Glomerular visceral epithelial cell (primary cell): ENCODE measurements at regions not wholly inside any gene's neighbourhood (a gene's known extent, or its start where the extent isn't known, plus 50 kb on each side); places are given as distances from the start of the nearest gene placed in this dataset.
"Not testable (repeated sequence)": the region's sequence is repeated elsewhere in the genome, so short reads cannot be mapped to it uniquely, and the experiment has no call there.

Experiments used
- DNase-seq: peaks from one replicate; pipeline ENCODE4 v3.0.0-alpha.2; 2016; ENCODE audit errors: extremely low spot score

DNA sequence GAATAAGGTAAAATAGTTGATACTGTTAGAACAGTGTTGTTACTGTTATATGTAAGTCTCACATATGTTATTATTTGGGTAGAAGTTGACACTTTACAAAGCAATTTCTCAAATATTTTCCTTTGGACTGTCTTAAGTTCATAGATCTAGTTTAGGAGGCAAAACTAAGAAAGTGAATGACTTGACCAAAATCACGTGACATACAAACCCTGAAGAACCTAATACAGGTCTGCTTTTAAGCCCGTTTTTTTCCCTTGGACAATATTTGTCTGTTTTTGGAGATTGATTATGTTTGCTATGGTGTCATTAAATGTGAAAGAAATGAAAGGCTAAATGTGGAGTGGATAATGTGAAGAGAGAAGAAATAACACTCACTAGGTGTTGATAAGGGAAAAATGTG lies 644.9 kb upstream of the PITX2 start:
- DNase-seq = no peak

DNA sequence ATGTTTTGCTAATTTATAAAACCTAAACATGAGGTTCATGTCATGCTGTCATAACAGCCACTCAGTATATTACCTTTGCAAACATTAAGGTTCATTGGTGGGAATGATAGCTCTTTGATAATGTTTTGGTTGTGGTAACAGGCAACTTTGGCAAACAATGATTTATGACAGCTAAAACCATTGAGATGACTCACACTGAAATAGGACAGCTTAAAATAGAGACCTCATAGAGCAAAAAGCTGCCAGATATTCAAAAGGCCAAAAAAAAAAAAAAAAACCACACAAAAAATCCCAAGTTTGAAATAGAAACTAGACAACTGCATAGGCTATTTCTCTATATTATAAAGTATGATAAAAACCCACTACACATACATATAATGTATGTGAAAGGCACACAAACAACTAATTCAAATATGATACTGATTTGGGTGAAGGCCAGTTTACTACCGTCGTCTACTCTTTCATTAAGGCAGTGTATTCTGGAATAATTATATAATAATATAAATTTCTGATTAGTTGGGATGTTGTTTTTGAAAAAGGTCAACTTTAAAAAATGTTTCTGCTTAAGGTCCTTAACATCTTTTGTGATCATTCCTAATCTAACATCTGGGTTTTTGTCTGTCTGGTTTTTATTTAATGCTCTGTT lies 646.0 kb upstream of the PITX2 start:
- DNase-seq = peak; percentile 55

DNA sequence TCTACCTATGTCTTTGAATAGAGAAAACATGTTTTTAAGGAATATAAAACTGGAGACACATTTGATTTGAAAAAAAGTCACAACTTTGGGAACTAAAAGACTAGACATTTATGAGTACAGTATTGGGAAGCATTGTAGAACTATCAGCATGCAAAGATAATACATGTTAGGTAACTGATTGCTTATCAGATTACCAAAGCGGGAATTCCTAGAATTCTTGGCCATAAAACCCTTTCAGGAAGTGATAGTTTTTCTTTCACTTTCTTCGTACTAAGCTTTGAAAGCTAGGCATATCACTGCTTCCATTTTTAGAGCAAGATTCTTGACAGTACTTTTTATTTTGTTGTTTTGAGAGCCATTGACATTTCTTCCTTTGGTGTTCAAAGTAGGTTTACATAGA lies 646.6 kb upstream of the PITX2 start:
- peak; percentile 20 for DNase-seq

DNA sequence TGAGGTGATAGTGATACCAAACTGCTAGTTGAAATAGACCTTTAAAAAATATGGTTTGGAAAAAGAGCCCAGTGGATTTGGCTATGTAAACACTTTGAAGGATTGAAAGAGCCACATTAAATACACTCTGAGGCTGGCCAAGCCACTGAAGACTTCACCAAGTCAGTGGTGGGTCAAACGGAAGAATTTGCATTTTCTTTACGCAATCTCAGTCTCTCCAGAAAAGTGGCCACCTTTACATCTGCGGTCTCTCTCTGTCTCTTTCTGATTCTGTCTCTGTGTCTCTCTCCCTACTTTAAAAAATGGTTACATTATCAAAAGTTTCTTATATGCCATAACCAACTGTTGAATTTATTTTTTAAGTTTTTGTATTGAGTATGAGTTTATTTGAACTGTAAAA lies 651.2 kb upstream of the PITX2 start:
- no peak for DNase-seq

DNA sequence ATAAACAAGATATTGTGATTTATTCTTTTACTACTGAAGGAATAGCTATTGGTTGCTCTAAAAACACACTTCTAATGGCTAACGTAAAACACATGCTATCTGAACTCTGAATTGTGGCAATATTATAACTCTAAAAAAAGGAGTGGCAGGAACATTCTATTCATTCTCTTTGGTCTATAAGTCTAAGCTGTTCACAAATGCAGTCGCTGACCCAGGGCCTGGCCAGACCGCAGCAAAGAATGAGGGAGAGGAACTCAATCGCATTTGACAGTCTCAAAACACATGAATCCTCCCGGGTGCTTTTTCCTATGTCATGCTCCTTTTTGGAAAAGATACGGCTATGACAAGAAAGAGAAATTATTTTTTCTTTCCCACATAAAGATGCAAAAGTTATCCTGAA lies 651.6 kb upstream of the PITX2 start:
- no peak for DNase-seq

DNA sequence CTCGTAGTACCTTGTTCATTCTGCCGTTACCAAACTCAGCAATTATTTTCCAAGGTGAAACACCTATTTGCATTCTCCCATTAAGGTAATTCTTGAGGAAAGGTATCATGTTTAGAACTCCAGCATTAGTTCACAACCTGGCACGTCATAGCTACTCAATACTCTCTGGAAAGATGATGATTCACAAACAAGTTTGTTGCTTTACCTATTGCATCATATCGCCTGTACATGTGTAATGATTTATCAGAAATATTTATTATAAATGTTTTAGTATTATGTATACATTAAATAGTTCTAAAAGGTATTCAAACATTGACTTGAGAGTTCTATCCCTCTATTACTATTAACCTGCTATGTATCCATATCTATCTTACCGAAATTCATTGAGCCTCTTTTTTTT lies 658.3 kb upstream of the PITX2 start:
- no peak for DNase-seq

DNA sequence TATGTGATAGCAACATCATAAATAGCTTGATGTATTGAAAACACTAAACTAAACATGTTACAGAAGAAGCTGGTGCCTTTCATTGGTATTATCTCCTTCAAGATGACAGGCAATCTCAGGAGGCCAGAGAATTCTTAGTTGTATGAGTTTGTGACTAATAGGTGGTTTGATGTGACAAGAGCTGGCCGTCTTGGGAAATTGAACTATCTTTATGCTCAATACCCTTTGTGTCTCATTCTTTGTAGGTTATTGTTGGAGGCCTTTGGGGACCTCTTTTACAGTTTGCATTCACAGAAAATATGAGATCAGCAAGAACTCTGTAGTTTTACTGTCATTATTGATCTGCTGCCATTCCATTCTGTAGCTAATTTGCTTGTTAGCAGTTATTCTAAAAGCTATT lies 659.2 kb upstream of the PITX2 start:
- no peak for DNase-seq

DNA sequence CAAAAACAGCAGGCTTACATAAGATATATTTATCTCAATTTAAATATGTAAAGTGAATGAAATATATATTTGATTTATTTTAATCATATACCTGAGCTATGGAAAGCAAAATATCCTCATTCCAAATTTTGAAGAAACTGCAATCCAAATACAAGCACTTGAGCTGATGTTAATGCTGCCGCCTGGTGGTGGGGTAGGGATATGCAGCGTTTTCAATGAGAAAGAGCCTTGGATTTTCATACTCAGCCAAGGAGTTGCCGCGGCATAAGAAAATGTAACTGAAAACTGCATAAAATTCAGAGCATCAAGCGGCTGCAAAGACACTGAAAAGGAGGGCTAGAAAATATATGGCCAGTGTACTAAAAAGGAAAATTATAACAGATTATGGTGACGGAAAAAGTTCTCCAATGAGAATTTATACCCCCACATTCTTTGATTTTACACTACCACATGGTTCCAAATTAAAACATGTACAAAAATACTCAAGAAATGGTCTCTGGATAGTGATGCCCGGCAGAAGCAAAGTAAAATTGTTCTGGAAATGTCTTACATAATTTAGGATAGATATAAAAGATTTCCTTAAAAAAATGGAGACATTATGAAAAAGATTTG lies 660.3 kb upstream of the PITX2 start:
- peak; percentile 70 for DNase-seq

DNA sequence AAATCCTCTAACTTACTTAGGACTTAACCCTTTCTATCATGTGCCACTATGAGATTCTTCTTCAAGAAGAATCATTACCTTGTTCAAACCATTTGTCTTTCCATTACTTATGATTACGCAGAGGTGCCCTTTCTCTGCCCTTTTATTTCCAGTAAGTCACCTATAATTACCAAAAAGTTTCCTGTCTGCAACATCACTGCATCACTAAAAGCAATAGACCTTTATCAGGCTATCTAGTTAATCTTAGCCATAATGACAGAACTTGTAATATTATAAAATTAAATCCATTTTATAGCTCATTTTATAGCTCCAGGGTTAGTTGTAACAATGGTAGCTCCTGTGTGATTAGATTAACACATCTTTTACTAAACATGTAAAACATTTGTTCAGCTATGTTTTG lies 673.6 kb upstream of the PITX2 start:
- no peak for DNase-seq

DNA sequence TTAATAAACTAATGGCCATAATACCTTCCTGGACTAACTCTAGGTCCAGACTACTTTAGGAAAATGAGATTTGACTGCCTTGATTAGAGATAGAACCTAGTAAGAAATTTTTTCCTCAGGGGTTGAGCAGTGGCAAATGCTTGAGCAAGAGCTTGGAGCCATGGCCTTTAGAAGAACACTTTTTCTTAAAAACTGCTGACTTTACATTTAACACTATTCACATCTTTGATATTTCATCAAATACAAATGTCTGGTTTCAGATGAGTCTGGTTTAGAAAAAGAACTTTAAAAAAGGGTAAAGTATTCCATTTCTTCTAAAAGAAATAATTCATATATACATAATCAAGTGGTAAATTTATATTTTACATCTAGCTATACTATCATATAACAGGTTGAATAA lies 680.9 kb upstream of the PITX2 start:
- no peak for DNase-seq

DNA sequence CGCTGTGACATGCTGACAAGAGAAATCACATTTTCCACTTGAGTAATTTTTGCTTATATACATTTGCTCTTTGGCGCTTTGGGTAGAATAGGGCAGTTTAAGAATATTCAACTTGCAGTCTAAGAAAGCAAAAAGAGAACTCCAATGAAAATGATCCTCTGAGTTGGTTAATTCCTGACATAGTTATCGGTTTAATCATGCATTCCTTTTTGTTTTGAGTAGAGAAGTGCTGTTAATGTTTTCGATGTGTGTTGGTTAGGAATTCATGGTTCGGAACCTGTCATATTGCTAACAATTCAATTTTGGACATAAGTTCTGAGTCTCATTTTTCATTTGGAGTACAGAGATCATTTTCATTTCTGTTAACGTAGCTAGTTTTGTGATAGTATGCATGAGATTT lies 700.6 kb upstream of the PITX2 start:
- peak; percentile 66 for DNase-seq

DNA sequence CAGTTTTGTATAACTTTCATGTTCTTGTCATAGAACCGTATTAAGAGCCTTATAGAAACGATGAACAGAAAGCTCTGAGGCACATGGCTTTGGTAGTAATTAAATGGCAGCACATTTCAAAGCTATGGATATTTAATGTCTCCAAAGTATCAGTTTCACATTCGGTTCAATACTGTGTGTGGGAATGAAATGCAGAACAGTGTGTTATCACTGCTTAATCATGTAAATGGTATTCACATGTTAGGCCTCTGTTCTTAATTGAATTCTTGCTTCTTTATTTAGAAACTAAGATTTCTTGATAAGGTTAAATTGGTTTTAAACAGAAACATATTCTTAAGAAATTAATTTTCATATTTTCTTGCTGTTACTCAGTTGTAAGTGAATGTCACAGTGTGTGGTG lies 701.0 kb upstream of the PITX2 start:
- no peak for DNase-seq

DNA sequence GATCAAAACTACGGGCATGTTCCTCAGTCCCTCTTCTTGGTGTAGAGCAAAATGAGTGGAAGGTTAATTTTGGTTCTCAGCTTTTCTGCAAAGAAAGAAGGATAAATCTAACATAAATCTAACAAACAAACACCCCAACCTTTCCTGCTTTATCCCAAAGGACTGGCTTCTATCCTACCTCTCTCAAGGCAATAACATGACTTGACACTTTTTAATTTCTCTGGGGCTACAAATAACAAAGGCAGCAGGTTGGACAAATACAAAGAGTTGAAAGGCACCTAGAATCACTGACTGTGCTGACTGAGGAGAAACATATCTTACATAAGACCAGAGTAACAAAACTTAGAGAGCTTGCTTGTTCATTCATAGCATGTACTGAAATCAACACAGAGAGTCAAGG lies 703.6 kb upstream of the PITX2 start:
- DNase-seq = no peak

DNA sequence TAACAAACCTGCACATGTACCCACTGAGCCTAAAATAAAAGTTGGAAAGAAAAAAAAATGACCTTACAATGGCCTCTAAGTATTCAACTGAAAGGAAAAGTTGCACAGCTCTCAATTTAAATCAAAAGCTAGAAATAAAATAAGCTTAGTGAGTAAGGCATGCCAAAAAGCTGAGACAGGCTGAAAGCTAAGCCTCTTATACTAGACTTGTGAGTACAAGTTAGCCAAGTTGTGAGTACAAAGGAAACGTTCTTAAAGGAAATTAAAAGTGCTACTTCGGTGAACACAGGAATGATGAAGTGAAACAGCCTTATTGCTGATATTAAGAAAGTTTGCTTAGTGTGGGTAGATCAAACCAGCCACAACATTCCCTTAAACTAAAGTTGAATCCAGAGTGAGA lies 707.9 kb upstream of the PITX2 start:
- no peak for DNase-seq

DNA sequence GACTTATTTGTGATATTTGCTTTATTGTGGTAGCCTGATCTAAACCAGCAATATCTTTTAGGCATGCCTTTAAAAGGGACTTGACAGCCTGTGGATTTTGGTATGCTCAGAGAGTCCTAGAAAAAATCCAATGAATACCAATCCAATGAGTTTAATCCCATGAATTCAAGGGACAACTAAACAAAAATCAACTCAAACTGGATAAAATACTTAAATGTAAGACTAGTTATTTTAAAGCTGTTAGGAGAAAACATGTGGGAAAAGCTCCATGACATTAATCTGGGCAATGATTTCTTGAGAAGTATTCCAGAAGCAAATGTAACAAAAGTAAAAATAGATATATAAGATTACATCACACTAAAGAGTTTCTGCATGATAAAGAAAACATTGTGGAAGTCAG lies 711.5 kb upstream of the PITX2 start:
- no peak for DNase-seq

DNA sequence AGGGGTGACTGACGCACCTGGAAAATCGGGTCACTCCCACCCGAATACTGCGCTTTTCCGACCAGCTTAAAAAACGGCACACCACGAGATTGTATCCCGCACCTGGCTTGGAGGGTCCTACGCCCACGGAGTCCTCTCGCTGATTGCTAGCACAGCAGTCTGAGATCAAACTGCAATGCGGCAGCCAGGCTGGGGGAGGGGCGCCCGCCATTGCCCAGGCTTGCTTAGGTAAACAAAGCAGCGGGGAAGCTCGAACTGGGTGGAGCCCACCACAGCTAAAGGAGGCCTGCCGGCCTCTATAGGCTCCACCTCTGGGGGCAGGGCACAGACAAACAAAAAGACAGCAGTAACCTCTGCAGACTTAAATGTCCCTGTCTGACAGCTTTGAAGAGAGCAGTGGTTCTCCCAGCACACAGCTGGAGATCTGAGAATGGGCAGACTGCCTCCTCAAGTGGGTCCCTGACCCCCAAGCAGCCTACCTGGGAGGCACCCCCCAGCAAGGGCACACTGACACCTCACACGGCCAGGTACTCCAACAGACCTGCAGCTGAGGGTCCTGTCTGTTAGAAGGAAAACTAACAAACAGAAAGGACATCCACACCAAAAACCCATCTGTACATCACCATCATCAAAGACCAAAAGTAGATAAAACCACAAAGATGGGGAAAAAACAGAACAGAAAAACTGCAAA lies 714.5 kb upstream of the PITX2 start:
- DNase-seq = not testable (repeated sequence)

DNA sequence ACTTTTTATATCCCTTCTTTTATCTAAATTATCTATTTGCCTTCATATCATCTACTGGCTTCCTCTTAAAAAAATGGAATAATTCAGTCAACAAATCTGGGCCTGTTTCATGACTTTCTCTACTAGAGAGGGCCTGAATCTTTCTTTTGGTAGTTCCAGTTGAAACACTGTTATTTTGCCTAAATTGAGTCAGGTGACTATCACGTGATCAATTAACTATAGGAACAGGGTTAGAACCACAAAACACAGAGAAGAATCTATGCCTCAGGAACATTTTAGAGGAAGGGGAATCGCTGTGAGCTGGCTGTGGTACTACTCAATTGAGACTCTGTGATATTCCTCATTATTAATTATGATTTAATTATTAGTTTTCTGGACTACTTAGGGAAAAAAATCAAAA lies 736.7 kb upstream of the PITX2 start:
- DNase-seq = no peak

DNA sequence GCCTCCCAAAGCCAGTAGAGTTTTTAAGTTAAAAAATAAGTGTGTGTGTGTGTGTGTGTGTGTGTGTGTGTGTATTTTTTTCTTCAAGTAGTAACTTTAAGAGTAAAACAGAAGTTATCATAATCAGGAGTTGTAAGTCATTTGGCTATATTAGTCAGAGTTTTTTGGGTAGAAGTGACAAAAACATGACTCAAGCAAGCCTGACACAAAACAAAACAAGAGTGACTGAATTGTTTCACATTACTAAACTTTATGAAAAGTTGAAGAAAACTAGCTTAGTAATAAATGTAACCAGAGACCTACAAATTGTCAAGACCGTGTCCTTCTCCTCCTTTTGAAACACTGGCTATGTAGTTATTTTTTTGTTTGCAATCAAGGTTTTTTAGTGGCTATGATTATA lies 738.0 kb upstream of the PITX2 start:
- no peak for DNase-seq

DNA sequence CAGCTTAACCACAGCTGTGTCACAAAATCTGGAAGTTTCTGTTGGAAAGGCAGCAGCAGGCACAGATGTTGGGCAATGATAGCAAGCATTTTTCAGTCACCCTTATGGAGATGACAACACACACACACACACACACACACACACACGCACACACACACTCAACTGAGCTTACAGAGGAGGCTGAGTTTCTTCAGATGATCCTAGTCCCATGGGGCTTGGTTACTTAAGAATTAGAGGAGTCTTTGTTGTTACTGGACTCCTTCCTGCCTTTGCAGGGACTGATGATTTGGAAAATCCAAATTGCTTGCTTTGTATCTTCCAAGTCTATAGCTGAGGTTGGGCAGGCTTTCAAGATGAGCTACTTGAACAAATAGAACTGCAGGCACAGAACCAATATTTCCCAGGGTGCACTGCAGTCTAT lies 740.1 kb upstream of the PITX2 start:
- DNase-seq = no peak

DNA sequence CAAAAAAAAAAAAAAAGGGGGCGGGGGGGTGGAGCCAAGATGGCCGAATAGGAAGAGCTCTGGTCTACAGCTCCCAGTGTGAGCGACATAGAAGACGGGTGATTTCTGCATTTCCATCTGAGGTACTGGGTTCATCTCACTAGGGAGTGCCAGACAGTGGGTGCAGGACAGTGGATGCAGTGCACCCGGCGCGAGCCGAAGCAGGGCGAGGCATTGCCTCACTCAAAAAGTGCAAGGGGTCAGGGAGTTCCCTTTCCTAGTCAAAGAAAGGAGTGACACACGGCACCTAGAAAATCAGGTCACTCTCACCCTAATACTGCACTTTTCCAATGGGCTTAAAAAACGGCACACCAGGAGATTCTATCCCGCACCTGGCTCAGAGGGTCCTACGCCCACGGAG lies 755.0 kb upstream of the PITX2 start:
- DNase-seq = not testable (repeated sequence)

DNA sequence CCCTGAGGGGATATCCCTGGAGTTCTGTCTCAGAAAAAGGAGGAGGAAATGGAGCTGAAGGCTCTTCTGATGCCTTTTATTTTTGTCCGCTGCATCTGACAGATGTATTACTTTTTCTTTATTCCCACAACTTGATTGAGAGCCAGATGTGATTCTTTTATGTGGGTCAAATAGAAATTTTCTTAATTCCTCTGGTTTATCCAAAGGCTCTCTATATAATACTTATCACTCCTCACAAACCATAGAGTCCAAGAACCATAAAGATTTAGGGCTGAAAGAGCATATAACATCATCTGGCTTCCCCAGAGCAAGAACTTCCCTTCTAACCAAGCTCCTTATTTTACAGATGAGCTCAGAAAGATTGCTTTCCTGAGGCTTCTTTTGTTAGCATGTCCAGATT lies 756.7 kb upstream of the FAM241A start:
- no peak for DNase-seq

DNA sequence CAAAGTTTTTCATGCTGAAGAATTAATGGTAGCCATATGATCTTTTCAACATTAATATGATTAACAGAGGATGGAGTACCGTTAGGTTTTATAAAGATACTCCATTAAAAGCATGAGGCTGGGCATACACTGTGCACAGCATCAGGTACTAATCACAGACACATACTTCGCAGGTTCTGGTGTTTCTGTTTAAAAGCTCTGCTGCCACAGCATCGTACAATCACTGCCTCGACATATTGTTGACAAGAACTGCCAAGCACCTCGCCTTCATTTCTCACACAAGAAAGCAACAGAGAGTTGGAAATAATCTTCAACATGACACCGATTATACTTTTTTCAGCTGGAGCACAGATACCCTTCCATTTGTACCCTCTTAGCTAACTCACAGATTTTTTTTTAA lies 753.4 kb upstream of the FAM241A start:
- DNase-seq = no peak

DNA sequence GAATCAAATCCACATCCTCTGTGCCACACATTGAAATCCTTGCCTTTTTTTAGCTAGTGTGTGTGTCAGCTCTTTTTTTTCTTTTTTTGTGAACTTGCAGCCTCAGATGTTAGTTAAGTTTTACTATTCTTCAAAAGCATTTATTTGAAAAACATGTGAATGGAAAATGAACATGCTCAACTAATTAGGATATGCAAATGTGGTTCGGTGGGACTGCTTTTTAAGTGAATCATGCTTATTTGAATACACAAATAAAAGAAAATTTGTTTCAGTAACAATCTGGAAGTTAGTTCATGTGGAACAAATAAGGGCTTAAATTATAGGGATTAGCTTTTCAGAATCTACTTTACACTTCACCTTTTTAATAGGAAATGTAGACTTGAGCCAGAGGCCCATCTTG lies 751.5 kb upstream of the FAM241A start:
- DNase-seq = no peak
